ENCODE measurements at regions not wholly inside any gene's neighbourhood (a gene's known extent, or its start where the extent isn't known, plus 50 kb on each side); places are given as distances from the start of the nearest gene placed in this dataset.

DNA sequence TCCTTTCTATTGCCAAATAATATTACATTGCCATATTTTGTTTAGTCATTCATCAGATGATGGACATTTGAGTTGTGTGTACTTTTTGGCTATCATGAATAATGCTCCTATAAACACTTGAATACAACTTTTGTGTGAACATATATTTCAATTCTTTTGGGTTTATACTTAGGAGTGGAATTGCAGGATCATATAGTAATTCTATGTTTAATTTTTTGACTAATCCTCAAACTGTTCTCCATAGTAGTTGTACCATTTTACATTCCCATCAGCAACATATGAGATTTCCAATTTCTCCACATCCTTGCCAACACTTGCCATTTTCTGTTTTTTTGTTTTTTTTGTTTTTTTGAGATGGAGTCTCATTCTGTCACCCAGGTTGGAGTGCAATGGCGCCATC lies 87.2 kb downstream of the B3GNT2 start:
- Histone ChIP-seq H3K27ac (no peak overlapping the region), H3K9me3 (peaks cover 0 to 24% (median 9%) of the 10 kb centered on the region in 11 donors), H3K36me3 (no peaks in the 10 kb centered on the region), H3K27me3 (no peaks in the 10 kb centered on the region), H3K4me3 (no peak overlapping the region), H3K4me1 (peaks cover 5 to 19% (median 8%) of the 10 kb centered on the region in 9 donors)
- DNase-seq (no peak), ATAC-seq (no peak)
- WGBS, 2 donors = 88 to 91% methylated on average over 1 of the region's 1 CpG
- TF ChIP-seq, protein P1, sequence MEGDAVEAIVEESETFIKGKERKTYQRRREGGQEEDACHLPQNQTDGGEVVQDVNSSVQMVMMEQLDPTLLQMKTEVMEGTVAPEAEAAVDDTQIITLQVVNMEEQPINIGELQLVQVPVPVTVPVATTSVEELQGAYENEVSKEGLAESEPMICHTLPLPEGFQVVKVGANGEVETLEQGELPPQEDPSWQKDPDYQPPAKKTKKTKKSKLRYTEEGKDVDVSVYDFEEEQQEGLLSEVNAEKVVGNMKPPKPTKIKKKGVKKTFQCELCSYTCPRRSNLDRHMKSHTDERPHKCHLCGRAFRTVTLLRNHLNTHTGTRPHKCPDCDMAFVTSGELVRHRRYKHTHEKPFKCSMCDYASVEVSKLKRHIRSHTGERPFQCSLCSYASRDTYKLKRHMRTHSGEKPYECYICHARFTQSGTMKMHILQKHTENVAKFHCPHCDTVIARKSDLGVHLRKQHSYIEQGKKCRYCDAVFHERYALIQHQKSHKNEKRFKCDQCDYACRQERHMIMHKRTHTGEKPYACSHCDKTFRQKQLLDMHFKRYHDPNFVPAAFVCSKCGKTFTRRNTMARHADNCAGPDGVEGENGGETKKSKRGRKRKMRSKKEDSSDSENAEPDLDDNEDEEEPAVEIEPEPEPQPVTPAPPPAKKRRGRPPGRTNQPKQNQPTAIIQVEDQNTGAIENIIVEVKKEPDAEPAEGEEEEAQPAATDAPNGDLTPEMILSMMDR (IDR thresholded peaks at IDR 0.05) = no peak
- intact Hi-C loops (cut with DNase I) = loop anchor here in 1 of 10 donors (10.0 kb wide), 1 partner anchor 88 kb away; the partner anchor contains the start of gene B3GNT2

DNA sequence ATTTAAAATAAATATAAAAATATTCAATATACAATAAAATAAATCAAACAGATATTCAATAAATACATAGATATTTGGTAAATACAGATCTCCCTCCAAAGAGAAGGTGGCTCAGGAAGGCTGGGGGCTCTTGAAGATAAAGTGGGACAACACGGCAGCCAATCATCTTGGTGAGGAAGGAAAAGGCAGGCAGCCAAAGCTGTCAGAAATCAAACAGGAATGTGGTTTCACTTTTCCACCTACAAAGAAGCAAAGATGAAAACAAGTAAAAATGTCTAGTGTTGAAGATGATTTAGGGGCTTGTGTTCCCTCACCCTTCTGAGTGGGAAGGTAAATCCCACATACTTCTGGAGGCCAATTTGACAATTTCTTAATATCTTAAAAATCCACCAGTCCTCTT lies 85.7 kb downstream of the B3GNT2 start:
- Histone ChIP-seq H3K36me3 (no peaks in the 10 kb centered on the region), H3K4me1 (peaks cover 0 to 9% (median 0%) of the 10 kb centered on the region in 9 donors), H3K27me3 (no peaks in the 10 kb centered on the region), H3K27ac (no peak overlapping the region), H3K4me3 (no peak overlapping the region), H3K9me3 (peaks cover 0 to 37% (median 19%) of the 10 kb centered on the region in 11 donors)
- intact Hi-C loops (cut with DNase I) = loop anchor here in 1 of 10 donors (10.0 kb wide), 1 partner anchor 87 kb away; the partner anchor contains the start of gene B3GNT2
- TF ChIP-seq, protein P1 (IDR thresholded peaks at IDR 0.05) = no peak
- ATAC-seq (no peak), DNase-seq (no peak)
- WGBS, 2 donors = 14 to 18% methylated on average over 1 of the region's 1 CpG

DNA sequence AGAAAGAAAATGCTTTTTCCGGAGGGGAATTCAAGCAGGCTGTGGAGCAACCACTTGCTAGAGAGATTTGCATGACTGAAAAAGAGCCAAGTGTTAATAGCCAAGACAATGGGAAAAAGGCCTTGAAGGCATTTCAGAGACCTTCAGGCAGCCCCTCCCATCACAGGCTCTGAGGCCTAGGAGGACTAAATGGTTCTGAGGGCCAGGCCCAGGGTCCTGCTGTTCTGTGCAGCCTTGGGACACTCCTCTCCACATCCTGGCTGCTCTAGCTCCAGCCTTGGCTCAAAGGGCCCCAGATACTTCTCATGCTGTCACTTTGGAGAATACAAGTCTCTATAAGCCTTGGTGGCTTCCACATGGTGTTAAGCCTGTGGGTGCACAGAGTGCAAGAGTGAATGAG lies 81.8 kb downstream of the B3GNT2 start:
- no peaks in the 10 kb centered on the region for H3K27me3 ChIP-seq
- WGBS, 2 donors = 98 to 100% methylated on average over 1 of the region's 1 CpG
- no peak for DNase-seq
- no peak for ATAC-seq
- TF ChIP-seq, protein P1 (IDR thresholded peaks at IDR 0.05) = no peak
- H3K36me3 ChIP-seq = no peaks in the 10 kb centered on the region
- H3K4me1 ChIP-seq = peaks cover 0 to 9% (median 0%) of the 10 kb centered on the region in 9 donors
- no peak overlapping the region for H3K27ac ChIP-seq
- H3K9me3 ChIP-seq = peaks cover 0 to 17% (median 8%) of the 10 kb centered on the region in 11 donors
- intact Hi-C loops (cut with DNase I) = no loop called here
- H3K4me3 ChIP-seq = no peak overlapping the region

Data from heart right ventricle (tissue), 16 donors.